Mesothelial cell of epicardium (in vitro differentiated cells): ENCODE measurements at regions not wholly inside any gene's neighbourhood (a gene's known extent, or its start where the extent isn't known, plus 50 kb on each side); places are given as distances from the start of the nearest gene placed in this dataset.
A peak's percentile ranks its signal among the peaks of the same experiment; 100 is the strongest.

Experiments
- DNase-seq, 2 experiments: peaks; one replicate each; pipeline ENCODE4 v3.0.0; 2021; ENCODE audit warnings: low spot score in 2 of 2; ENCODE audit not compliant: unreplicated experiment in 2 of 2
- H3K27ac Mint-ChIP-seq: 2 replicates; pipeline ENCODE4 v1.8.0; 2021; ENCODE audit warnings: mixed read lengths
- H3K27me3 Mint-ChIP-seq: 2 replicates; pipeline ENCODE4 v1.8.0; 2021; ENCODE audit warnings: low read depth, mixed read lengths
- H3K36me3 Mint-ChIP-seq: 2 replicates; pipeline ENCODE4 v1.8.0; 2021; ENCODE audit warnings: mixed read lengths
- H3K4me1 Mint-ChIP-seq: 2 replicates; pipeline ENCODE4 v1.8.0; 2021; ENCODE audit warnings: mixed read lengths
- H3K4me3 Mint-ChIP-seq: 2 replicates; pipeline ENCODE4 v1.8.0; 2021; ENCODE audit warnings: mild to moderate bottlenecking, moderate library complexity, mixed read lengths
- H3K9me3 Mint-ChIP-seq: 2 replicates; pipeline ENCODE4 v1.8.0; 2021; ENCODE audit warnings: mixed read lengths
- CTCF ChIP-seq: fragments of 200-600 bp; sonication (generic); IDR thresholded peaks from one replicate; pipeline ENCODE4 v1.5.0; 2021; ENCODE audit warnings: antibody characterized with exemption; ENCODE audit not compliant: unreplicated experiment

GRCh38 chr20:52476074-52476750 lies 284.6 kb upstream of the ZFP64 start:
- H3K4me1 Mint-ChIP-seq, result peaks cover 3% of the 10 kb centered on the region
- no peak for TF ChIP-seq CTCF
- no peak overlapping the region for H3K4me3 Mint-ChIP-seq
- no peak overlapping the region for H3K27ac Mint-ChIP-seq
- no peak for DNase-seq
- peaks cover 10% of the 10 kb centered on the region for H3K27me3 Mint-ChIP-seq
- no peaks in the 10 kb centered on the region for H3K36me3 Mint-ChIP-seq
- H3K9me3 Mint-ChIP-seq, result peaks cover 5% of the 10 kb centered on the region

- TF ChIP-seq CTCF, result no peak
- Mint-ChIP-seq H3K27ac (no peak overlapping the region), H3K27me3 (peaks cover 10% of the 10 kb centered on the region), H3K9me3 (no peaks in the 10 kb centered on the region), H3K4me1 (peaks cover 6% of the 10 kb centered on the region), H3K36me3 (no peaks in the 10 kb centered on the region), H3K4me3 (no peak overlapping the region)
- DNase-seq, result no peak
Observed at GRCh38 chr20:52473186-52473585, 281.6 kb upstream of the ZFP64 start.

- Mint-ChIP-seq H3K4me3 (no peak overlapping the region), H3K4me1 (peaks cover 6% of the 10 kb centered on the region), H3K27ac (no peak overlapping the region), H3K9me3 (peaks cover under 1% of the 10 kb centered on the region), H3K36me3 (no peaks in the 10 kb centered on the region), H3K27me3 (peaks cover 20% of the 10 kb centered on the region)
- no peak for DNase-seq
- no peak for TF ChIP-seq CTCF
Observed at GRCh38 chr20:52470561-52470960, 279.0 kb upstream of the ZFP64 start.

- Mint-ChIP-seq H3K4me1 (peaks cover 6% of the 10 kb centered on the region), H3K27ac (peak overlapping the region; percentile 31), H3K9me3 (peaks cover 5% of the 10 kb centered on the region), H3K36me3 (no peaks in the 10 kb centered on the region), H3K27me3 (peaks cover 31% of the 10 kb centered on the region), H3K4me3 (no peak overlapping the region)
- no peak for TF ChIP-seq CTCF
- no peak for DNase-seq
Observed at GRCh38 chr20:52469128-52469527, 277.5 kb upstream of the ZFP64 start.

- Mint-ChIP-seq H3K9me3 (peaks cover 5% of the 10 kb centered on the region), H3K27me3 (peaks cover 52% of the 10 kb centered on the region), H3K4me1 (peaks cover 18% of the 10 kb centered on the region), H3K4me3 (no peak overlapping the region), H3K27ac (no peak overlapping the region), H3K36me3 (no peaks in the 10 kb centered on the region)
- DNase-seq, result no peak
- no peak for TF ChIP-seq CTCF
Observed at GRCh38 chr20:52465991-52466390, 274.4 kb upstream of the ZFP64 start.

- no peak for DNase-seq
- TF ChIP-seq CTCF, result no peak
- Mint-ChIP-seq H3K9me3 (peaks cover 13% of the 10 kb centered on the region), H3K4me3 (no peak overlapping the region), H3K27me3 (peaks cover 54% of the 10 kb centered on the region), H3K27ac (no peak overlapping the region), H3K4me1 (peaks cover 12% of the 10 kb centered on the region), H3K36me3 (no peaks in the 10 kb centered on the region)
Observed at GRCh38 chr20:52461582-52461981, 270.0 kb upstream of the ZFP64 start.
